Lung (tissue), 11 donors: ENCODE measurements at regions not wholly inside any gene's neighbourhood (a gene's known extent, or its start where the extent isn't known, plus 50 kb on each side); places are given as distances from the start of the nearest gene placed in this dataset.

Experiments
- ATAC-seq: fragments of 200-7000 bp; cut with Tn5 transposase; one replicate; pipeline ENCODE4 v1.9.1; 2020; ENCODE audit warnings: moderate number of reproducible peaks; ENCODE audit not compliant: insufficient read depth, low FRiP score
- DNase-seq, 3 donors: peaks; one replicate each; pipeline ENCODE4 v3.0.0-alpha.2; 2013 to 2017
- H3K27ac ChIP-seq, 2 donors: one replicate each; pipeline ENCODE4 v1.5.1; 2013; ENCODE audit warnings: mild to moderate bottlenecking in 2 of 2, moderate library complexity in 2 of 2, control low read depth in 1 of 2, inconsistent platforms in 1 of 2, low read depth in 1 of 2, low read length in 1 of 2
- H3K27me3 ChIP-seq, 3 donors: one replicate each; pipeline ENCODE4 v1.5.1; 2013; ENCODE audit warnings: low read length in 2 of 3; ENCODE audit not compliant: control insufficient read depth in 3 of 3, insufficient read depth in 3 of 3
- H3K36me3 ChIP-seq, 4 donors: one replicate each; pipeline ENCODE4 v1.5.1; 2013; ENCODE audit warnings: low read length in 4 of 4, mild to moderate bottlenecking in 1 of 4, moderate library complexity in 1 of 4; ENCODE audit not compliant: control insufficient read depth in 4 of 4, insufficient read depth in 4 of 4
- H3K4me1 ChIP-seq, 5 donors: one replicate each; pipeline ENCODE4 v1.5.1; 2013; ENCODE audit warnings: low read length in 5 of 5, mild to moderate bottlenecking in 2 of 5, moderate library complexity in 1 of 5; ENCODE audit not compliant: control insufficient read depth in 5 of 5, insufficient read depth in 5 of 5
- H3K4me3 ChIP-seq: one replicate; pipeline ENCODE4 v1.5.1; 2013; ENCODE audit warnings: mild to moderate bottlenecking, control low read depth, moderate library complexity
- H3K9ac ChIP-seq, 2 donors: one replicate each; pipeline ENCODE4 v1.5.1; 2013; ENCODE audit warnings: low read length in 2 of 2, control low read depth in 1 of 2; ENCODE audit not compliant: insufficient read depth in 1 of 2
- H3K9me3 ChIP-seq, 4 donors: one replicate each; pipeline ENCODE4 v1.5.1; 2013; ENCODE audit warnings: low read length in 3 of 4, mild to moderate bottlenecking in 1 of 4, moderate library complexity in 1 of 4; ENCODE audit not compliant: control insufficient read depth in 4 of 4, insufficient read depth in 3 of 4
- CTCF ChIP-seq: IDR thresholded peaks from 2 replicates; pipeline ENCODE4 v1.5.1; 2012; ENCODE audit warnings: mild to moderate bottlenecking; ENCODE audit errors: control extremely low read depth, extremely low read depth
- WGBS, 2 donors: extraction: QIAGEN DNeasy Blood & Tissue Kit; methylation state at CpG; one replicate each; pipeline ENCODE4 v1.1.7; 2013; 5-methylcytosine and 5-hydroxymethylcytosine counted together
- donor health status: control.
- donor health status: control.
- donor health status: Bipolar disorder and iron deficiency.
- donor health status: healthy.
- donor health status: DM: yes; HTN: yes; CAD: no.

DNA sequence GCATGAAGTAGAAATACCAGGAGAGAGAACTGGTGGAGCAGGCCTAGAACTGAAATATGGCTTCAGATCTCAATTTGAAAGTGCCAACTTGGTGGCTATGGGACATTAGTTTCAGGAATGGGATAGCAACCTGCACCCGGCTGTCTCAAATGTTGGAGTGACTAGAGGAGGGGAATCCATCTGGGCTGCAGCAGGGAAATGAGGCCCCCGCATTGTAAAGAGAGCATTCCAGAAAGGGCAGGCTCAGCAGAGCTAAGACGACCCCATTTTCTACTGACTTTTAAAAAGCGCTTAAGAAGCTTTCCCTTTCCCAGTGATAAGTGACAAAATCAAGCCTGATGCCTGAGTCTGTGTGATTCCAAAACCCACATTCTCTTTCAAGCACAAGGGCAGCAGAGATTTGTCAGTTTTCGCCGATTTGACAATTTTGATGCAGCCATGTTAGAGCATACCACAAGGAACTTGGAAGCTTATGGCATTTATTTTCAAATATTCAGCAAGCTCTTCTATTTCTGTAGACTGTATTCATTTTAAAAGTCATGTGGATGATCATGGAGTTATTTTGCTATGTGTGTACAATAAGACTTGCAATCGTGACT is 119.8 kb upstream of the ARHGAP28 start:
- DNase-seq (peak in 2 of 3 donors; percentile 63 to 70), ATAC-seq (no peak)
- WGBS, 2 donors = 84 to 87% methylated on average over 7 of the region's 7 CpGs
- peaks cover 0 to 42% (median 6%) of the 10 kb centered on the region in 5 donors for H3K4me1 ChIP-seq
- no peak for TF ChIP-seq CTCF
- no peak overlapping the region for H3K4me3 ChIP-seq
- H3K27me3 ChIP-seq = no peaks in the 10 kb centered on the region
- no peaks in the 10 kb centered on the region for H3K9me3 ChIP-seq
- H3K9ac ChIP-seq = no peak overlapping the region
- H3K36me3 ChIP-seq = peaks cover 0 to 11% (median 1%) of the 10 kb centered on the region in 4 donors
- H3K27ac ChIP-seq = no peak overlapping the region

DNA sequence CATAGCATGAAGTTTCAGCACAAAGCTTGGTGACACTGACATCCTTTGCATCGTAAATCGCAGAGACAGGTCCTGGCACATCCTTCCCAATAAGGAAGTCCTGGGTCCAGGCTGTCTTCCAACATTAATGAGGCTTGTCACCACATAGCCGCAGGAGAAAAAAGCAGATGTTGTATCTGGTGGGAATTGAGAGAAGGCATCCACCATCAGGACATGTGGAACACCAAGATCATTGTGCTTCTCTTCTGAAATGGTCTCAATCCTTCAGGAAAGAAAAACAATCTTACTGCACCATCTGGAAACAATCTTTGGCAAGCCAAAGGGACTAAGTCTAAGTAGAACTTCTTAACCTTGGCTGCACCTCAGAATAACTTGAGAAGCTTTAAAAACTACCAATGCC is 119.0 kb upstream of the ARHGAP28 start:
- Histone ChIP-seq H3K27me3 (no peaks in the 10 kb centered on the region), H3K36me3 (peaks cover 0 to 12% (median 1%) of the 10 kb centered on the region in 4 donors), H3K4me3 (no peak overlapping the region), H3K27ac (no peak overlapping the region), H3K9me3 (no peaks in the 10 kb centered on the region), H3K4me1 (peaks cover 0 to 38% (median 6%) of the 10 kb centered on the region in 5 donors), H3K9ac (peak overlapping the region in 1 of 2 donors; percentile 34)
- TF ChIP-seq CTCF = no peak
- ATAC-seq (no peak), DNase-seq (peak in 2 of 3 donors; percentile 72 to 83)
- WGBS, 2 donors = 63 to 66% methylated on average over 3 of the region's 3 CpGs

DNA sequence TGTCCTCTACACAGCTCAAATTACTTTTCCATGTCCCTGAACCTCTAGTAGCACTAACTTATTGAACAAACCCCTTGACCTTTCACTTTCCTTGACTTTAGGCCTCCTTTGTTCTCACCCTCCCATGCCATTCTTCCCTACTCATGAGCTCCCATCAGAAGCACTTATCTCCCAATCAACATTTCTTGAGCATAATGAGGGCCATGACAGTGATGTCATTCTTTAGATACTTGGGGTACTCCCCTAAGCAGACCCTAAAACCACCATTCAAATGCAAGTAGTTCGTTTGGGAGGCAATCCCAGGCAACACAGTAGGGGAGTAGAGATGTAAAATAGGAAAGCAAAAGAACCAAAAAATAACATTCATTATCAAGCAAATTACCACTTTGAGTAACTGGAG is 115.9 kb upstream of the ARHGAP28 start:
- Histone ChIP-seq H3K4me3 (no peak overlapping the region), H3K27ac (no peak overlapping the region), H3K9me3 (peaks cover 0 to under 1% (median 0%) of the 10 kb centered on the region in 4 donors), H3K4me1 (peaks cover 0 to 18% (median 6%) of the 10 kb centered on the region in 5 donors), H3K9ac (no peak overlapping the region), H3K27me3 (no peaks in the 10 kb centered on the region), H3K36me3 (peaks cover 0 to 12% (median 4%) of the 10 kb centered on the region in 4 donors)
- TF ChIP-seq CTCF = no peak
- ATAC-seq = no peak
- DNase-seq = no peak
- 41 to 50% methylated on average over 1 of the region's 1 CpG for WGBS, 2 donors

- Histone ChIP-seq H3K9ac (no peak overlapping the region), H3K27me3 (no peaks in the 10 kb centered on the region), H3K4me3 (no peak overlapping the region), H3K27ac (no peak overlapping the region), H3K9me3 (peaks cover 0 to 3% (median under 1%) of the 10 kb centered on the region in 4 donors), H3K4me1 (peaks cover 0 to 11% (median 6%) of the 10 kb centered on the region in 5 donors), H3K36me3 (peaks cover 0 to 20% (median 9%) of the 10 kb centered on the region in 4 donors)
- no peak for TF ChIP-seq CTCF
- DNase-seq (no peak), ATAC-seq (no peak)
- 95 to 96% methylated on average over 4 of the region's 4 CpGs for WGBS, 2 donors
Observed at GRCh38 chr18:6614952-6615351, 114.6 kb upstream of the ARHGAP28 start.
